ENCODE measurements at regions not wholly inside any gene's neighbourhood (a gene's known extent, or its start where the extent isn't known, plus 50 kb on each side); places are given as distances from the start of the nearest gene placed in this dataset.

GRCh38 chr1:30466026-30466425 is 257.4 kb downstream of the MATN1 start:
- Histone ChIP-seq H3K9ac (ENCODE audit: low read length) (no peak overlapping the region), H4K20me1 (ENCODE audit: insufficient read depth, low read length) (no peaks in the 10 kb centered on the region), H3K36me3 (ENCODE audit: insufficient read depth, low read length) (no peaks in the 10 kb centered on the region), H3K27me3 (ENCODE audit: insufficient read depth, low read length) (no peaks in the 10 kb centered on the region), H3K27ac (ENCODE audit: low read depth, low read length) (no peak overlapping the region), H3K79me2 (ENCODE audit: insufficient read depth, low read length) (no peaks in the 10 kb centered on the region), H3K9me3 (ENCODE audit: insufficient read depth, low read depth, low read length) (no peaks in the 10 kb centered on the region), H3K4me2 (ENCODE audit: low read length) (no peak overlapping the region), H2AFZ (ENCODE audit: low read depth, low read length) (no peak overlapping the region), H3K4me3 (ENCODE audit: insufficient read depth, low read depth, low read length) (no peak overlapping the region), H3K4me1 (ENCODE audit: insufficient read depth, low read length) (no peaks in the 10 kb centered on the region)
- FAIRE-seq (no peak), DNase-seq (ENCODE audit: low read depth) (no peak)
- H3K27ac Mint-ChIP-seq (ENCODE audit: unreplicated experiment) = no peak overlapping the region
- H3K4me3 Mint-ChIP-seq (ENCODE audit: unreplicated experiment) = no peak overlapping the region
- H3K36me3 Mint-ChIP-seq (ENCODE audit: low read depth, unreplicated experiment) = no peaks in the 10 kb centered on the region
- TF ChIP-seq CTCF (IDR thresholded peaks at IDR 0.05; ENCODE audit: insufficient read depth, low read depth, low read length) (no peak), EZH2 (IDR thresholded peaks at IDR 0.05; ENCODE audit: insufficient read depth, low read length) (no peak)
- peaks cover under 1% of the 10 kb centered on the region for H3K9me3 Mint-ChIP-seq (ENCODE audit: unreplicated experiment)
- peaks cover 19% of the 10 kb centered on the region for H3K27me3 Mint-ChIP-seq (ENCODE audit: low read depth, unreplicated experiment)
- H3K4me1 Mint-ChIP-seq (ENCODE audit: low read depth, unreplicated experiment) = no peaks in the 10 kb centered on the region

GRCh38 chr1:30465096-30465495 is 258.3 kb downstream of the MATN1 start:
- H3K27ac ChIP-seq (ENCODE audit: low read depth, low read length) = no peak overlapping the region
- H3K4me1 Mint-ChIP-seq (ENCODE audit: low read depth, unreplicated experiment) = no peaks in the 10 kb centered on the region
- no peaks in the 10 kb centered on the region for H3K4me1 ChIP-seq (ENCODE audit: insufficient read depth, low read length)
- no peak overlapping the region for H3K9ac ChIP-seq (ENCODE audit: low read length)
- no peaks in the 10 kb centered on the region for H3K36me3 ChIP-seq (ENCODE audit: insufficient read depth, low read length)
- no peaks in the 10 kb centered on the region for H3K27me3 ChIP-seq (ENCODE audit: insufficient read depth, low read length)
- no peak for DNase-seq (ENCODE audit: low read depth)
- H3K9me3 ChIP-seq (ENCODE audit: insufficient read depth, low read depth, low read length) = no peaks in the 10 kb centered on the region
- no peaks in the 10 kb centered on the region for H3K9me3 Mint-ChIP-seq (ENCODE audit: unreplicated experiment)
- H3K4me3 Mint-ChIP-seq (ENCODE audit: unreplicated experiment) = no peak overlapping the region
- TF ChIP-seq EZH2 (IDR thresholded peaks at IDR 0.05; ENCODE audit: insufficient read depth, low read length) = no peak
- no peak for TF ChIP-seq CTCF (IDR thresholded peaks at IDR 0.05; ENCODE audit: insufficient read depth, low read depth, low read length)
- H3K36me3 Mint-ChIP-seq (ENCODE audit: low read depth, unreplicated experiment) = no peaks in the 10 kb centered on the region
- no peak overlapping the region for H2AFZ ChIP-seq (ENCODE audit: low read depth, low read length)
- no peaks in the 10 kb centered on the region for H3K79me2 ChIP-seq (ENCODE audit: insufficient read depth, low read length)
- no peak overlapping the region for H3K4me2 ChIP-seq (ENCODE audit: low read length)
- H3K27ac Mint-ChIP-seq (ENCODE audit: unreplicated experiment) = no peak overlapping the region
- H4K20me1 ChIP-seq (ENCODE audit: insufficient read depth, low read length) = no peaks in the 10 kb centered on the region
- H3K4me3 ChIP-seq (ENCODE audit: insufficient read depth, low read depth, low read length) = no peak overlapping the region
- H3K27me3 Mint-ChIP-seq (ENCODE audit: low read depth, unreplicated experiment) = peaks cover 19% of the 10 kb centered on the region
- no peak for FAIRE-seq

- Histone ChIP-seq H3K36me3 (ENCODE audit: insufficient read depth, low read length) (no peaks in the 10 kb centered on the region), H3K4me1 (ENCODE audit: insufficient read depth, low read length) (no peaks in the 10 kb centered on the region), H3K79me2 (ENCODE audit: insufficient read depth, low read length) (no peaks in the 10 kb centered on the region), H3K27ac (ENCODE audit: low read depth, low read length) (no peak overlapping the region), H3K27me3 (ENCODE audit: insufficient read depth, low read length) (no peaks in the 10 kb centered on the region), H3K9ac (ENCODE audit: low read length) (no peak overlapping the region), H3K4me2 (ENCODE audit: low read length) (no peak overlapping the region), H3K4me3 (ENCODE audit: insufficient read depth, low read depth, low read length) (no peak overlapping the region), H4K20me1 (ENCODE audit: insufficient read depth, low read length) (no peaks in the 10 kb centered on the region), H3K9me3 (ENCODE audit: insufficient read depth, low read depth, low read length) (no peaks in the 10 kb centered on the region), H2AFZ (ENCODE audit: low read depth, low read length) (no peak overlapping the region)
- FAIRE-seq (no peak), DNase-seq (ENCODE audit: low read depth) (no peak)
- Mint-ChIP-seq H3K9me3 (ENCODE audit: unreplicated experiment) (no peaks in the 10 kb centered on the region), H3K36me3 (ENCODE audit: low read depth, unreplicated experiment) (no peaks in the 10 kb centered on the region), H3K4me1 (ENCODE audit: low read depth, unreplicated experiment) (no peaks in the 10 kb centered on the region), H3K27me3 (ENCODE audit: low read depth, unreplicated experiment) (peaks cover 17% of the 10 kb centered on the region), H3K27ac (ENCODE audit: unreplicated experiment) (no peak overlapping the region), H3K4me3 (ENCODE audit: unreplicated experiment) (no peak overlapping the region)
- TF ChIP-seq EZH2 (IDR thresholded peaks at IDR 0.05; ENCODE audit: insufficient read depth, low read length) (no peak), CTCF (IDR thresholded peaks at IDR 0.05; ENCODE audit: insufficient read depth, low read depth, low read length) (no peak)
These were observed 259.2 kb downstream of the MATN1 start for GRCh38 chr1:30464187-30464617.
